ENCODE measurements at regions not wholly inside any gene's neighbourhood (a gene's known extent, or its start where the extent isn't known, plus 50 kb on each side); places are given as distances from the start of the nearest gene placed in this dataset.

DNA sequence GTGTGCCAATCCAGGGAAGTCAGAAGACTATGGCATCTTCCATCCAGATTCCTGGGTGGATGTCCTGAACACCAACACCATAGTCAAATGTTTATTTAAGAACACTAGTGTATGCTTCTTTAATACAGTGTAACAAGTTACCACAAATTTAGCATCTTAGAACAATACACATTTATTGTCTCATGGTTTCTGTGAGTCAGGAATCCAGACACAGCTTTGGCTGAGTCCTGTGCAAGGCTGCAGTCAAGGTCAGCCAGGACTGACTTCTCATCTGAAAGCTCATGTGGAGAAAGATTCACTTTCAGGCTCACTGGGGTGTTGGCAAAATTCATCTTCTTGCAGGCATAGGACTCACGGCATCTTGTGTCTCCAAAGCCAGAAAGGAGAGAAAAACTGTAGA lies 143.4 kb downstream of the ANXA2 start:
- ATAC-seq (no peak), DNase-seq (no peak)
- CTCF ChIA-PET, result no interaction called here
- Histone ChIP-seq H3K4me1 (ENCODE audit: insufficient read depth, low read length) (peaks cover 10% of the 10 kb centered on the region; the same call in 1 of the 2 replicates), H4K20me1 (ENCODE audit: low read length) (no peaks in the 10 kb centered on the region), H3F3A (ENCODE audit: low read length, unreplicated experiment) (no peaks in the 10 kb centered on the region), H3K4me2 (ENCODE audit: low read length) (no peak overlapping the region), H3K9me3 (ENCODE audit: low read length) (no peaks in the 10 kb centered on the region), H3K9ac (ENCODE audit: low read length) (no peak overlapping the region), H2AFZ (ENCODE audit: low read length) (no peak overlapping the region), H3K4me3 (ENCODE audit: low read length) (no peak overlapping the region), H3K79me2 (ENCODE audit: low read length) (no peaks in the 10 kb centered on the region), H3K27me3 (ENCODE audit: low read length) (peaks cover 27% of the 10 kb centered on the region), H3K27ac (ENCODE audit: low read length) (no peak overlapping the region), H3K9me2 (replicated peaks; ENCODE audit: low read length) (no peaks in the 10 kb centered on the region), H3K36me3 (ENCODE audit: low read depth, low read length) (no peaks in the 10 kb centered on the region)
- BruUV-seq (replicated peaks), result no TSS peak
- intact Hi-C loops (cut with micrococcal nuclease), result no loop called here
- POLR2A ChIA-PET (ENCODE audit: unreplicated experiment), result no interaction called here
- TF ChIP-seq EZH2 (IDR thresholded peaks at IDR 0.05; ENCODE audit: low read length, unreplicated experiment) (no peak), EZH2phosphoT487 (IDR thresholded peaks at IDR 0.05; ENCODE audit: borderline replicate concordance, low read length) (no peak), CTCF (conservative IDR thresholded peaks at IDR 0.05; ENCODE audit: low read depth, low read length) (no peak)

DNA sequence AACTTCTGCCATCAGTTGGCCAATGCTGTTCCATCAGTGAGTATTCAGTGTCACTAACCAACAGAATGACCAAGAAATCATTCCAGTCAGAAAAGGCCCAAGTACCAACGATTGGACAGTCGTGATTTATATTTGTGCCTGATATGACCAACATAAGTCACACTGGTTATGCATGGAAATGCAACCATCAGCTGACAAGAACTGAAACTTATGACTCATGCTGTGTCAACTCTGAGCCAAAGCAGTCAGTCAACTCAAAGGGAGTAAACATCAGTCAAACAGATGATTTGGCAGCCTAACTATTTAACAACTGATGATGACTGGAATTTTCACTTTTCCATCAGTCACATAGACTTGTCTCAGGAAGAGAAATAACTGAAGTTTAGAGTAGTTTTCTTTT lies 142.4 kb downstream of the ANXA2 start:
- no TSS peak for BruUV-seq (replicated peaks)
- H3K79me2 ChIP-seq (ENCODE audit: low read length), result no peaks in the 10 kb centered on the region
- no peaks in the 10 kb centered on the region for H4K20me1 ChIP-seq (ENCODE audit: low read length)
- TF ChIP-seq EZH2phosphoT487 (IDR thresholded peaks at IDR 0.05; ENCODE audit: borderline replicate concordance, low read length) (no peak), EZH2 (IDR thresholded peaks at IDR 0.05; ENCODE audit: low read length, unreplicated experiment) (no peak), CTCF (conservative IDR thresholded peaks at IDR 0.05; ENCODE audit: low read depth, low read length) (no peak)
- POLR2A ChIA-PET (ENCODE audit: unreplicated experiment), result no interaction called here
- H3K27ac ChIP-seq (ENCODE audit: low read length), result no peak overlapping the region
- DNase-seq, result peak; percentile 89
- H3K4me3 ChIP-seq (ENCODE audit: low read length), result no peak overlapping the region
- no peak overlapping the region for H3K4me2 ChIP-seq (ENCODE audit: low read length)
- H2AFZ ChIP-seq (ENCODE audit: low read length), result no peak overlapping the region
- no peaks in the 10 kb centered on the region for H3K9me2 ChIP-seq (replicated peaks; ENCODE audit: low read length)
- intact Hi-C loops (cut with micrococcal nuclease), result no loop called here
- H3F3A ChIP-seq (ENCODE audit: low read length, unreplicated experiment), result no peaks in the 10 kb centered on the region
- no peaks in the 10 kb centered on the region for H3K36me3 ChIP-seq (ENCODE audit: low read depth, low read length)
- ATAC-seq, result peak; percentile 98
- peaks cover 10% of the 10 kb centered on the region; the same call in 1 of the 2 replicates for H3K4me1 ChIP-seq (ENCODE audit: insufficient read depth, low read length)
- peaks cover 25% of the 10 kb centered on the region for H3K27me3 ChIP-seq (ENCODE audit: low read length)
- no peak overlapping the region for H3K9ac ChIP-seq (ENCODE audit: low read length)
- CTCF ChIA-PET, result no interaction called here
- no peaks in the 10 kb centered on the region for H3K9me3 ChIP-seq (ENCODE audit: low read length)

- H3K4me1 ChIP-seq (ENCODE audit: insufficient read depth, low read length), result peaks cover 10% of the 10 kb centered on the region; the same call in 1 of the 2 replicates
- H3K9ac ChIP-seq (ENCODE audit: low read length), result no peak overlapping the region
- H3K27me3 ChIP-seq (ENCODE audit: low read length), result peaks cover 30% of the 10 kb centered on the region
- POLR2A ChIA-PET (ENCODE audit: unreplicated experiment), result no interaction called here
- H3K4me3 ChIP-seq (ENCODE audit: low read length), result no peak overlapping the region
- H3K4me2 ChIP-seq (ENCODE audit: low read length), result no peak overlapping the region
- BruUV-seq (replicated peaks), result no TSS peak
- intact Hi-C loops (cut with micrococcal nuclease), result no loop called here
- no peaks in the 10 kb centered on the region for H3K9me2 ChIP-seq (replicated peaks; ENCODE audit: low read length)
- TF ChIP-seq EZH2phosphoT487 (IDR thresholded peaks at IDR 0.05; ENCODE audit: borderline replicate concordance, low read length), result no peak
- no peak for TF ChIP-seq EZH2 (IDR thresholded peaks at IDR 0.05; ENCODE audit: low read length, unreplicated experiment)
- TF ChIP-seq CTCF (conservative IDR thresholded peaks at IDR 0.05; ENCODE audit: low read depth, low read length), result no peak
- H2AFZ ChIP-seq (ENCODE audit: low read length), result no peak overlapping the region
- ATAC-seq (no peak), DNase-seq (no peak)
- no peaks in the 10 kb centered on the region for H3K79me2 ChIP-seq (ENCODE audit: low read length)
- H3F3A ChIP-seq (ENCODE audit: low read length, unreplicated experiment), result no peaks in the 10 kb centered on the region
- H3K27ac ChIP-seq (ENCODE audit: low read length), result no peak overlapping the region
- H3K36me3 ChIP-seq (ENCODE audit: low read depth, low read length), result no peaks in the 10 kb centered on the region
- H3K9me3 ChIP-seq (ENCODE audit: low read length), result no peaks in the 10 kb centered on the region
- CTCF ChIA-PET, result no interaction called here
- H4K20me1 ChIP-seq (ENCODE audit: low read length), result no peaks in the 10 kb centered on the region
These were observed 140.1 kb downstream of the ANXA2 start for GRCh38 chr15:60257591-60258159.

Data from PC-3 (cell line).